AG08396 (cell line): ENCODE measurements at regions not wholly inside any gene's neighbourhood (a gene's known extent, or its start where the extent isn't known, plus 50 kb on each side); places are given as distances from the start of the nearest gene placed in this dataset.

Source experiments
- DNase-seq: peaks from one replicate; pipeline ENCODE4 v3.0.0; 2012; ENCODE audit warnings: low spot score, mixed read lengths

DNA sequence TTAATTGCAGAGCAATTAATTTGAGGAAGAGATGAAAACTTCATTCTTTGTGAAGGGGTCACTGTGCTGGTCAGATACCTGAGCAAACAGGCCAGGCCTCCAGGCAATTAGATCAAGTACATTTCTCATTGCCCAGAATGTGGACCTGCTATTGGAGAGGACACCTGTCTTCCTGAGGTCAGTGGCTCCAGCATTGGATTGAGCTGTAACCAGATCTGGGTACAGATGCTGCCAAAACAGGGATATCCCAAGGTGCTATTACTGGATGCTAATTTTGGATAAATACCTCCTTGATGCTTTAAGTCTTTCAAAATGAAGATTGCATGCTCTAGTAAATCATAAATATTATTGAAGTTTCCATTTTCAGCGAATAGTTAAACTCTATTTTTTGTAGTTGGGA is 131.5 kb downstream of the FAM161A start:
- no peak for DNase-seq

DNA sequence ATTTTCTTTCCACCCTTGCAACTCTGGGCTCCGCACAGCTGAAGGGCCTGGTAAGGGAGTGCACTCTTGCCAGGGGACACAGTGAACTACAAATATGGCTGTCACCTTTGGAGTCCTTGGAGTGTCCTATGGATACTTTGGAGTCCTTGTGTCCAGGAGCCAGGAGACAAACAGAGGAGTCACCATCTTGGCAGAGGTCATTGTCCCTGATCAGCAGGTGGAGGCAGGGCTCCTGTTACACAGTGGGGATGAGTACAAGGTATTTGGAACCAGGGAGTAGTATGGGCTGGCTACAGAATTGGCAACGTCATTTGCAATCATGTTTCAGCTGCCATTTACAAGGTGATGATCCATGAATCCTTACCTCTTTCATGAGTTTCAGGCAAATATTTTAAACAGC is 132.5 kb downstream of the FAM161A start:
- no peak for DNase-seq

DNA sequence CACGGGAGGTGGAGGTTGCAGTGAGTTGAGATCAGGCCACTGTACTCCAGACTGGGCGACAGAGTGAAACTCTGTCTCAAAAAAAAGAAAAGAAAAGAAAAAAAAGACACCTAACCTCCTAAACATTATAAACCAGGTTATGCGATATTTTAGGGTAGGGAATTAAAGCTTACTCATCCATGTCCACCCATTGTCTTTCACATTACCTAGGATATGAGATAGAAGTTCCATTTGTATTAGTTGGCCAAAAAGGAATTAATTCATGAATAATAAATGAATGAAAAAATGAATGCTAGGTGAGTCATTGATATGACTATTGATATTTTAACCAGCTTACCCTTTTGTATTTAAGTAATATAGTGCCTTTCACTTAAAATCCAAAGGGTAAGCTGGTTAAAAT is 132.9 kb downstream of the FAM161A start:
- no peak for DNase-seq

DNA sequence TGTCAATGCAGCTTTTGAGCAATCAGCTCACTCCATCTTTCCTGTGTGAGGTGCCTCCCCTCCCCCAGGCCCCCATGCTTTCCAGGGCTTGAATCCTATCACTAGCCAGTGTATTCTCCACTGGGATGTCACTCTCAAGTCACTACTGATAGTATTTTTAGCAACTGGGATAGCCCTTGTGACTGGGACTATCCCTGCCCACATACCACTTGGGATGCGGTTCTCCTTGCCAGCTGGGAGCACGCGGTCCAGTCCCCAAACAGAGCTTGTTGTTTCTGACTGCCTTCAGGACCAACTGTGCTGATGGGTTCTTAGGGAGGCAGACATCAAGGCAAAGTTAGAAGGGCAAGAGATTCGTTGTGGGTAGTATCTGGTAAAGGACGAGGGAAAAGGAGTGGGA is 134.9 kb downstream of the FAM161A start:
- DNase-seq = no peak

DNA sequence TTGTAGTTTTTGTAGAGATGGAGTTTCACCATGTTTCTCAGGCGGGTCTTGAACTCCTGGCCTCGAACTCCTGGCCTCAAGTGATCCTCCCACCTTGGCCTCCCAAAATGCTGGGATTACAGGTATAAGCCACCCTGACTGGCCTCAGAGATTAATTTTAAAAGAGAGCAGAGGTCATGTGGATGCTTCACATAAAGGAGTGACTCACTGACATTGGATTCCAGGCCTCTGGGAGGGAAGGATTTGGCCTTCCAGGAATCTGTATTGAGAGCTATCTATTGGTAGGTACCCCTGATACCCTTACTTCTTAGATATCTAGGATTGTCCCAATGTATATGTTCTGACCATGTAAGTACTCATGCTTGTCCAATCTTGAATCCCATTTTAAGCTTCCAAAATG is 138.4 kb downstream of the FAM161A start:
- DNase-seq = no peak

DNA sequence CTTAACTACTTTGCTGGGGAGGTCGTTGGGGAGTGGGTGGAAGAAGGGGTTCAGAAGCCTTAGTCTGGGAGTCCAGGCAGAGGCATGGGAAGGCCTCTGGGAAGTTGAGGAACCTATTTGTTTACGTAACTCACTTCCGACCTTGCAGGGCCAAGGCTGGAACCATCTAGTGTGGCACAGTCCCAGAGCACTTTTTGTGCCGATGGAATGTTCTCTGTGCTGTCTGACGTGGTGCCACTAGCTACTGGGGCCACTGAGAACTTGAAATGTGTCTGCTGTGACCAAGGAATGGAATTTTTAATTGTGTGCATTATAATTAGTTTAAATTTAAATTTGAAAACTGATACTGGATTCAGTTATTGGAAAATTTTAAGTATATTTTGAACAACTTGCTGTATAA is 139.7 kb downstream of the FAM161A start:
- DNase-seq = no peak

DNA sequence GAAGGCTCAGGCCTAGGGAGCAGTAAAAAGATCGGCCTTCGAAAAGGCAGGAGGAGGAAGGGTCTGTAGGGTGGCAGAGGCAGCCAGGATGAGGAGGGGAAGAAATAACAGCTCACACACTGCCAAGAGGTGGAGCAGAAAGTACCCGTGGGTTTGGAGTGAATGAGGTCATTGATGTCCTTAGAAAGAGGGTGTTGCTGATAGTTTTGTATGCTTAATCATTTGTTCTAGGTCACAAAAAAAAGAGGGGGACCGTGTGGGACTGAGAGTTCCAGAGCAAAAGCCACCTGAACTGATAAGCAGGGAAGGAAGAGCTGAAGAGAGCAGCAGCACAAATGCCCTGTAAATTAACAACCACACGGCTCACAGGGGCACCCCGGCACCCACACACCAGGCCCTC is 140.4 kb downstream of the FAM161A start:
- DNase-seq = no peak

DNA sequence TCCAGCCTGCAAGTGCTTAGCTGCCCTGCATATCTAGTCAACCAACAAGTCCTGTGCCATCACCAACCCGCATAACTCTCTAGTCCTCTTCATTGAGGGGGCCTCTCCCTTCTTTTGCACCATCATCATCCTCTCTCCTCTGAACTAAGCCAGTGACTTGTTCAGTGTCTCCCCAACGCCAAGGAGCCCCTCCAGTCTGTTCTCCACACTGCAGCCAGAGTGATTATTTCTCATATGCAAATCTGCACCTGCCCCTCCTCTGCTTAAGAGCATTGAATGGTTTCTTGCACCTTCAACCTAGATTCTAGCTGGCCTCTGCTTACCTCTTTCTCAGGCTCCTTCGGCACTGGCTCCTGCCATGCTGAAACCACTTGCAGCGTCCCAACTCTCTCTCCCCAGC is 141.8 kb downstream of the FAM161A start:
- DNase-seq = no peak

DNA sequence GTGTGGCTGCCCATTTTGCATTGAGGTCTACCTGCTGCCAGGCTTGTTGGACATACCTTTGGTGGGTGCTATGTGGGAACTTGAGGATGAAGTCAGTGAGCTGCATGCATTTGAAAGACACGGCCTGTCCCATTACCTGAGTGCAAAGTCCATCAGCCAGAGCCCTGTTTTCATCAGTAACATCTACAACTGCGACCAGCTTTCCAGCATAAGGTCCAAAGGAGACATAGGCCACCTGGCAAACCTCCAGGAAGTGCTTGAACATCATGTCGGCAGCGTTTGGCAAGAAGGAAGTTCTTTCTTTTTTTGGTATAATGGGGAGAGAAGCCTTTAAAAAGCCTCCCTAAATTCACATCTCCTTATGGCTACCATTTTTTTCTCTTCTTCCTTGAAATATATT is 143.1 kb downstream of the FAM161A start:
- no peak for DNase-seq

DNA sequence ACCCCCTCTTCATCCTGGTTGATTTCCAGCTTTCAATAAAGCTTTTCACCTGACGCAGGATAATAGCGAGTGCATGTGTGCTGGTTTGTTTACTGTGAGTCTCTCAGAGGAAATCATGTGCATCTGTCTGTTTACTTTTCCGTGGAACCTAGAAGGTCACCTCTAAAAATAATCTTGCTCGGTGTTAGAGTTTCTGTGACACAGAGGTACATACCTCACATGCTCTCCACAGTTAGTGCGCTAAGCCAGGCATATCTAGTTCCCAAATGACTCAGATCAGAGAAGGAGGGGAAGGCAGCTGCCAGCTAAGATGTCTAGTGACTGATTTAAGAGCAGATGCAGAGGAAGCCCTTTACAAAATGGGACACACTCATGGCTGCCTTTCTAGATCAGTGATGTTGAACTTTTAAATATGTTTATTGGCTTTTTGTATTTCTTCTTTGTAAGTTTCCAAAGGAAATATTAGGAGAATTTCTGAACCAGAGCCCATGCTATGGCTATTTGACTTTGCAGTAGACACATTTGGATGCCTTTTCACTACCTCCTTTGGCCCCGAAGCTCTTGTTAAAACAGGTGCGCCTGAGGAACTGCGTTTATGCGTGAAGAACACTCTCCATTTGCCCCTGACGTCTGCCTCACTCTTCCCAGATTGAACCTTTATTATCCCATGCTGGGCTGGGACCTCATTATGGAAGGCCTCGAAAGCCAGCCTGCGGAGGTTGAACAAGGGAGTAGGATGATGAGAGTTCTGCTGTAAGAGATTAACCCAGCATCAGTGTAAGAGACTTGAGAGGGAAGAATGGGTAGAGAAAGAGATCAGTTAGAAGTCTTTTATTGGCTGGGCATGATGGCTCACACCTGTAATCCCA is 145.6 kb downstream of the FAM161A start:
- peak; percentile 41 for DNase-seq

DNA sequence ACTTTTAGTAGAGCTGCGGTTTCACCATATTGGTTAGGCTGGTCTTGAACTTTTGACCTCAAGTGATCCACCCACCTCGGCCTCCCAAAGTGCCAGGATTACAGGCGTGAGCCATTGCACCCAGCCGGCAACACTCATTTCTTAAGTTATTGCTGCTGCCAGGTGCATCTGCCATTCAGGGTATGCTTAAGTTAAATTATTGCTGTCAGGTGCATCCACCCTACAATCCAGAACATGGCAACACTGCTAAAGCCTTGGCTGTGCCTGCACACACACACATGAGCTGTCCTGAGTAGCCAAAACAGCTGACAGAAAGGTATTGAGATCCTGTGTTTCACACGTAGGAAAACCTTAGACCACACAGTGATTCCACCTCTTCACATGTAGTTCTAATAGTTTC is 148.2 kb downstream of the FAM161A start:
- no peak for DNase-seq

DNA sequence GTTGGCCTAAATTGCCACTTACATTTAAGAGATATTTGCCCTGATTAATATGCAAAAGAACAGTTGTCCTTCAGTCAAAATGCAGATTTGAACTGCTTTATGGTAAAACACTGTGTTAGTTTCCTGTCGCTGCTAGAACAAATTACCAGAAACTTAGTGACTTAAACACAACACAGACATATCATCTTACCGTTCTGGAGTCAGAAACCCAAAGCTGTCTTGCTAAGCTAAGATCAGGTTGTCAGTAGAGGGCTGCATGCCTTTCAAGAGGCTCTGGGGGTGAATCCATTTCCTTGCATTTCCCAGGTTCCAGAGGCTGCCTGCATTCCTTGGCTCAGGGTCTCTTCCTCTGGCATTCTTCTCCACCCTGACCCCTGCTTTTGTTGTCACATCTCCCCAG is 149.5 kb downstream of the FAM161A start:
- no peak for DNase-seq

DNA sequence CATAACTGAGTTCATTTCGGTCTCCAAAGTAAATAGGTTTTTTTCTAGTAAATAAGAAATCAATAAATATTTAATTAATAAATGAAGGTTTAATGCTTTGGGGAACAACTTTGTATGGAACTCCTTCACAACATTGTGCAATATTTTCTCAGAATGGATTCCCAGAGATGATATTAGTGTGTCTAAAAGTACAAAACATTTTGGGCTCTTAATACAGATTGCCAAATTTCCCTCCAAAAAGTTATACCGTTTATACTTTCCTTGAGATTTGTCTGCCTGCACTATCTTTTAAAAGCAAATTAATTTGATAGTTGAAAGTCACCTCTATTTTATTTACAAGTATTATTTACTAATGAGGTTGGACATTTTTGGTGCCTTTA is 151.8 kb downstream of the FAM161A start:
- no peak for DNase-seq

DNA sequence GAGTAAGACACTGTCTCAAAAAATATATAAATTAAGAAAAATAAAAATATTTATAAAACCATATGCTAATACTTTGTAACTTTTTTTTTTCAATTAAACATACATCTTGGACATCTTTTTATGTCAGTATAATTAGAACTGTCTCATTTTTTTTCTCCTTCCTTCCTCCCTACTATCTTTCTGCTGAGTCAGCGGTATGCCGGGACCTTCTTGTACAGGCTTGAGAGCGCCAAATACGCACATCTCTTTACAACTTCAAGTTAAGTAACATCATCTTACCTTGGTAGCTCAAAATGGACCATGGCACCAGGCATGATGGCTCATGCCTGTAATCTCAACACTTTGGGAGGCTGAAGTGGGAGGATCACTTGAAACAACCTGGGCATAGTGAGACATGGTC is 153.4 kb downstream of the FAM161A start:
- DNase-seq = no peak

DNA sequence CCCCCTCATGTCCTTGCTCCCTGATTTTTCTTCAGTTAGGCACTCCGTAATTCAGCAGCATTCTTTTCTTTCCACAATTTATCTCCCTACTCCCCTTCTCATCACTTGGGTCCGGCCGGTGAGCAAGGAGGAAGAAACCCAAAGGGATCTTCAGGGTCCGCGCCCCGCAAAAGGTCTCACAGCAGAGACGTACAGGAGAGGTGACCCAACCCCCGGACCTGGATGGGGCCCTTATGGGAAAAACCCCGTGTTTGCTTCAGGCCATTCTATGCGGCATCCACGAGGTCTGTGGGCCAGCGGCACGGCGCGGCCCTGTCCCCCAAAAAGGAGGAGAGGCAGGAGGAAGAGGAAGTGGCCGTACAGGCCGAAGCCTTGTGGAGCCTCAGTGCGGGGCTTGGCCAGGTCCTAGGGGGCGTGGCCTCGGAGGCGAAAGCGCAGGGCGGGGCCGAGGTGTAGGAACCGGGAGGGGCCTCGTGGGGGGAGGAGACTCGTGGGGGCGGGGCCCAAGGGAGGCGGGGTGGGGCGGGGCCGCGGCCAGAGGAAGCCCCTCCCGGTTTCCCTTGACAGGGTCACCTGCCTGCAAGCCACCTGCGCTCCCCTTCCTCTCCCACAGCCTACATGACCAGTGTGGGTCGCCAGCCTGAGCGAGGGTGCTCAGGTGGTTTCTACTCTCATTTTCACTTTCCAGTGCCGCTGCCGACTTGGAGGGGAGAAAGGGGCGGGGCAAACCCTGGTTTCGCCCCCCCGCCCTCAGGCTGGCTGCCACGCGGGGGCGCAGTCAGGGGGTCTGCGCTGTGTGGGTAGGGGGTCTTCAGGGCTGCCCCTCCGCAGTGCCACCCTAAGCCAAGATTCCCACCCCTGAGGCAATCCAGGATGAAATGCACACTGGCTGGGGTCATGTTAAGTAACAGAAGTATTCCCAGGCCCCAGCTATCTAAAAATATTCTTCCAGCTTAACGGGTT is 156.4 kb upstream of the XPO1 start:
- DNase-seq = peak; percentile 92

DNA sequence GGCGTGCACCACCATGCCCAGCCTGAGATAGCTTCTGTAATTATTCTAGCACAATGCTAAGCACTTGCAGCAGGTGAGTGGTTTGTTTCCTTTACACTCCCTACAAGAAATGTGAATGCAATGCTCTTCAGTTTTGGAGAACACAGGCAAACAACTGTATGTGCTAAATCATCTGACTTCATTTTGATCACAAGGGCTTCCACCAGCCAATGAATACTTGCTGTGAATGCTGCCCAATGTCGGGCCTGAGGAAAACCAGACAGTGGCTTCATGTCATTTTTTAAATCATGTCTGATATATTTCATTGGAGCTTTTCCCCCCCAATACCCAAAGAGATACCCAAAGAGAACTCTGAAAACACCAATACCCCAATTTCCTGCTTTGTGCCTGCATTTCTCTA is 155.6 kb upstream of the XPO1 start:
- no peak for DNase-seq

DNA sequence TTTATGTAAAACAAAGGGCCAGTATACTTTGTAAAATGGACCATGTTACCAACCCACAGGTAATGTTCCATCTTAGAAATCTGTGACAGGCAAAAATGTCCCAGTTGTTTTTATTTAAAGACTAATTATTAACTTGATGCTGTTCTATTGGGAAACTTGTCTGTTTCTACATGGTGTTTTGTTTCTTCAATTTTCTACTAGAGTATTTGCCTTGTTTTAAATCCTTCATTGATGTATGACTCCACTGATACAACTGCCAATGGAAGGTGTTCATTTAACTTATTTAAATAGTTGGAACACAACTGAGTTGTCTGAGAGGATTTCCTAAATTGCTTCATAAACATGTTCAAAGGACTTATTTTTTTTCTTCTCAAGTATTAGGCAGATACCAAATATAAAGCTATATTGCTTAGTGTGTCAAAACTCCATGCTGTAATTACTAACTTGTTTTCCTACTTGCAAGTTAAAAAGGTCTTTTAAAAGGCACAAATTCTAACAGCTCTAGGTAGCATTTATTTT is 152.0 kb upstream of the XPO1 start:
- no peak for DNase-seq

DNA sequence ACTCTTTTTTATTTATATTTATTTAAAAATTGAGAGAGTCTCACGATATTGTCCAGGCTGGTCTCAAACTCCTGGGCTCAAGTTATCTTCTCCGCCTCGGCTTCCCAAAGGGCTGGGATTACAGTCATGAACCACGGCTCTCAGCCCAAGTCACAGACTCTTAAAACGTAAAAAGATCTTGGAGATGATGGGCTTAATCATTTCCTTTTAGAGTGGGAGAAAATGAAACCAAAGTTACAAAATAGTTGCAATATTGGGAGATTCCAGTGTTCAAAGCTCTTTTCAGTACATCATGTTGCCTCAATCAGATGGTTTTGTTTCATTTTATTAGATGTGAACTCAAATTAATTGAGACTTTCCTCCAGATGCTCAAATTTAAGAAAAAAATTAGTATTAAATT is 151.4 kb upstream of the XPO1 start:
- no peak for DNase-seq

DNA sequence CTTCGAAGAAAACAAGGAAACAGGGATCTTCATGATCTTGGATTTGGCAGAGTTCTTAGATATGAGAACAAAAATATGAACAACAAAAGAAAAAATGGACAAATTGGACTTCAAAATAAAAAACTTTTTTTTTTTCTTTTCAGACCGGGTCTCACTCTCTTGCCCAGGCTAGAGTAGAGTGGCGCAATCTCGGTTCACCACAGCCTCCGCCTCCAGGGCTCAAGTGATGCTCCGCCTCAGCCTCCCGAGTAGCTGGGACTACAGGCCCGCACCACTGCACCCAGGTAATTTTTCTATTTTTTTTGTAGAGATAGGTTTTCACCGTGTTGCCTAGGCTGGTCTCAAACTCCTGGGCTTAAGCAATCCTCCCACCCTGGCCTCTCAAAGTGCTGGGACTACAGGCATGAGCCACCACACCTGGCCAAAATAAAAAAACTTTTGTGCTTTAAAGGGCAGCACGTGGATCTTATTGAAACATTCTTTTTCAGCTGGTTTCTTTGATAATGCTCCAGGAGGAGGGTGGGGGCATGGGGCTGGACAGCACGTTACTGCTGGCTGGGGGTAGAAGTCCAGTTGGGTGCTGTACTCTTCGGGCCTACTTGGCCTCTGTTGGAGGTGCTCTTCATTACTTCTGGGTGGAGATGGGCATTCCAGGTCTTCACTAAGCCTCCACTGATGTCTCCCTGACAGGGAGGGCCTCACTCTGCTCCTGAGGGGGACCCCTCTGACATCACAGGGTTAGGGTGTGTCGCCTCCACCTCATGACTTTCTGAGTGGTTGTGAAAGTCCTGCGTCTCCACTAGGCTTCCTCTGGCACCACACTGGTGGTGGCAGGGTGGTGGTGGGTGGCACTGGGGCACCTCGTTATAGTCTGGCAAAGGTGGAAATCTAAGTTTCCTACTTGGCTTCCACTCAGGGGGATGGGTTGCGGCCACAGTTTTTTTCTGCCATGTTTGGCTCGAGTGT is 150.5 kb upstream of the XPO1 start:
- DNase-seq = no peak

DNA sequence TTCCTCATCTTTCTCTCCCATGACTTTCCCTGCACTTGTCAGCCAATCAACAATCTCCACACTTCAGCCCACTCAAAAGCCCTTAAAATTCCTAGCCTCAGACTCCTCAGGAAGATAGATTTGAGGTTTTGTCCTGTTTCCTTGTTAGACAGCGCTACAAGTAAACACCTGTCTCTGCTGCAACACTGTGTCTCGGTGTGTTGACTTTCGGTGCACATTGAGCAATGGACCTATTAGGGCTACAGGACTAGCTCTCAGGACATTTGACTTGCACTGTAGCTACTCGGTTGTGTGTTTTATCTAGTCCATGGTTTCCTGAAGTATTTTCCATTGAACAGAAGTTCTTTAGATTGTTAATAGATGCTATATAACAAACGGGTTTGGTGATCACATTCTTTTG is 140.9 kb upstream of the XPO1 start:
- DNase-seq = no peak

DNA sequence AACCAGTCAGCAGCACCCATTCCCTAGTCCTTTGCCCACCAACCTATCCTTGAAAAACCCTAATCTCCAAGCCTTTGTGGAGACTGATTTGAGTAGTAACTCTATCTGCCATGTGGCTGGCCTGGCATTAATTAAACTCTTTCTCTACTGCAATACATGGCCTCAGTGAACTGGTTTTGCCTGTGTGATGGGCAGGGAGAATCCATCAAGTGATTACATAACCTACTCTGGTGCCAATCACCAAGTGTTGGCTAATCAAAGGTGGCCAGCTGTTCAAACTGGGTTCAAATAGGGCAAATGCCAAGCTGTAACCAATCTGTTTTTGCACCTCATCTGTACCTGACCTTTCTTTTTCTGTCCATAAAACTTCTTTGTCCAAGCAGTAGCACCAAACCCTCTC is 139.8 kb upstream of the XPO1 start:
- no peak for DNase-seq

DNA sequence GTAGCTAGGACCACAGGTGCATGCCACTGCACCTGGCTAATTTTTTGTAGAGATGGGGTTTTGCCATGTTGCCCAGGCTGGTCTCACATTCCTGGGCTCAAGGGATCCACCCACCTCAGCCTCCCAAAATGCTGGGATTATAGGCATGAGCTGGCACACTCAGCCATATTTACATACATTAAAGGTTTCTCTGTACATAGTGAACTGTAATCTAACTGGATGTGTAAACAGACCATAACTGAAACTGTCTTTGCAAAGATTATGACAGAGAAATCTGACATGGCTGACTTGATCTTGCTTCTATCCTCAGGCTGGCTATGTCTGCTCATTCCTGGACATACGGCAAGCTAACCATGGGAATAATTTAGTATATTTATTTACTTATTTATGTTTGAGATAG is 139.2 kb upstream of the XPO1 start:
- DNase-seq = no peak
